Endothelial cell of umbilical vein (primary cell): ENCODE measurements at regions not wholly inside any gene's neighbourhood (a gene's known extent, or its start where the extent isn't known, plus 50 kb on each side); places are given as distances from the start of the nearest gene placed in this dataset.

Source experiments
- CTCF ChIP-seq, 2 donors: IDR thresholded peaks; 1 replicate in 1 of 2; 2 replicates in 1 of 2; pipeline ENCODE4 v1.5.1; 2011; ENCODE audit warnings: low read length in 2 of 2, mild to moderate bottlenecking in 2 of 2, moderate library complexity in 2 of 2, control low read depth in 1 of 2, inconsistent platforms in 1 of 2, low read depth in 1 of 2; ENCODE audit not compliant: insufficient read depth in 1 of 2; ENCODE audit errors: extremely low read depth in 1 of 2
- EZH2 ChIP-seq: IDR thresholded peaks from 2 replicates; pipeline ENCODE4 v1.6.1; 2012; ENCODE audit warnings: borderline replicate concordance, low read depth, mild to moderate bottlenecking, moderate library complexity, low read length, inconsistent platforms; ENCODE audit not compliant: severe bottlenecking
- GATA2 ChIP-seq: IDR thresholded peaks from 2 replicates; pipeline ENCODE4 v1.7.0; 2011; ENCODE audit warnings: low read depth, mild to moderate bottlenecking, moderate library complexity, mixed read lengths, low read length; ENCODE audit not compliant: insufficient read length, insufficient read depth
- POLR2A ChIP-seq: IDR thresholded peaks from 2 replicates; pipeline ENCODE4 v1.6.1; 2012; ENCODE audit warnings: low read depth, mild to moderate bottlenecking, control low read depth, low read length

DNA sequence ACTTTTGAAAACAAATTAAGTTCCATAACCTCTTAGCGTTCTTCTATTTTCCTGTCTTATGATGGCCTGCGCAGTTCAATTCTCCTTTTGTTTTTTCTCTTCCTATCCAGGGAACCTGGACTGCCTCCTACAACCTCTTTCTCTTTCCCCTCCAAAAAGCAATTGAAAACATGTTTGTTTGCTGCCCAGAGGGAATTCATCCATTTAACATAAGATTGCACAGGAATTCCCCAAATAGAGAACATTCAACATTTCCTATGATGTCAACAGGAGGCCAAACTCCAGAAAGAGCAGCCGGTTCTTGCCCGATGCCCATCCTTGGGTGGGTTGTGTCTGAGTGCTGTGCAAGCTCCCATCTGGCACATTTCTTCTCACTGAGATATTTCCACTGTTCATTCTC is 94.2 kb upstream of the NRP1 start:
- TF ChIP-seq CTCF (IDR thresholded peaks at IDR 0.05; ENCODE audit: extremely low read depth in 1 of 2, insufficient read depth in 1 of 2, low read depth in 1 of 2, low read length in 2 of 2) = no peak
- no peak for TF ChIP-seq EZH2
- TF ChIP-seq GATA2 = no peak
- no peak for TF ChIP-seq POLR2A
